IPS DF 6.9 (cell line): ENCODE measurements at regions not wholly inside any gene's neighbourhood (a gene's known extent, or its start where the extent isn't known, plus 50 kb on each side); places are given as distances from the start of the nearest gene placed in this dataset.
"Not testable (repeated sequence)": the region's sequence is repeated elsewhere in the genome, so short reads cannot be mapped to it uniquely, and the experiment has no call there.

Experiments used
- DNase-seq: peaks from one replicate; pipeline ENCODE4 v3.0.0-alpha.2; 2013; ENCODE audit warnings: low read depth, low spot score
- H3K27ac ChIP-seq: one replicate; pipeline ENCODE4 v1.5.1; 2013; ENCODE audit warnings: low read length, control low read depth
- H3K27me3 ChIP-seq: 2 replicates; pipeline ENCODE4 v1.6.1; 2013; ENCODE audit warnings: mild to moderate bottlenecking, low read length; ENCODE audit not compliant: control insufficient read depth, insufficient read depth
- H3K36me3 ChIP-seq: 2 replicates; pipeline ENCODE4 v1.6.1; 2013; ENCODE audit warnings: low read length; ENCODE audit not compliant: control insufficient read depth, insufficient read depth
- H3K4me1 ChIP-seq: 2 replicates; pipeline ENCODE4 v1.6.1; 2013; ENCODE audit warnings: low read length; ENCODE audit not compliant: control insufficient read depth, insufficient read depth
- H3K4me3 ChIP-seq: 2 replicates; pipeline ENCODE4 v1.5.1; 2013; ENCODE audit warnings: mild to moderate bottlenecking, low read length
- H3K9me3 ChIP-seq: 2 replicates; pipeline ENCODE4 v1.6.1; 2013; ENCODE audit warnings: low read length, inconsistent platforms; ENCODE audit not compliant: control insufficient read depth, insufficient read depth
- WGBS: extraction: QIAGEN DNeasy Blood & Tissue Kit; methylation state at CpG from one replicate; pipeline ENCODE4 v1.1.7; 2013; ENCODE audit warnings: mixed read lengths, missing lambda C conversion rate; ENCODE audit not compliant: insufficient read length, insufficient coverage; 5-methylcytosine and 5-hydroxymethylcytosine counted together

GRCh38 chr20:10109641-10110040, 74.9 kb downstream of the ANKEF1 start:
- no peak overlapping the region for H3K27ac ChIP-seq

GRCh38 chr20:10110151-10110550, 75.4 kb downstream of the ANKEF1 start:
- no peak overlapping the region for H3K4me3 ChIP-seq
- no peak for DNase-seq
- WGBS: no CpG with 5 or more reads among the region's 1 CpG
- no peaks in the 10 kb centered on the region for H3K27me3 ChIP-seq
- no peak overlapping the region for H3K27ac ChIP-seq
- no peaks in the 10 kb centered on the region for H3K9me3 ChIP-seq
- H3K4me1 ChIP-seq: no peaks in the 10 kb centered on the region
- H3K36me3 ChIP-seq: no peaks in the 10 kb centered on the region

More at GRCh38 chr20:10109641-10110040, 74.9 kb downstream of the ANKEF1 start:
- Histone ChIP-seq H3K27me3 (no peaks in the 10 kb centered on the region), H3K9me3 (no peaks in the 10 kb centered on the region), H3K4me3 (no peak overlapping the region), H3K4me1 (no peaks in the 10 kb centered on the region), H3K36me3 (no peaks in the 10 kb centered on the region)
- WGBS: no CpG with 5 or more reads among the region's 2 CpGs
- DNase-seq: no peak

- Histone ChIP-seq H3K4me1 (no peaks in the 10 kb centered on the region), H3K9me3 (no peaks in the 10 kb centered on the region), H3K27ac (no peak overlapping the region), H3K4me3 (no peak overlapping the region), H3K36me3 (no peaks in the 10 kb centered on the region), H3K27me3 (no peaks in the 10 kb centered on the region)
- no peak for DNase-seq
- no CpG with 5 or more reads among the region's 5 CpGs for WGBS
Measured at GRCh38 chr20:10111139-10111958, 76.6 kb downstream of the ANKEF1 start.

- H3K27ac ChIP-seq: no peak overlapping the region
- H3K4me3 ChIP-seq: no peak overlapping the region
- no peaks in the 10 kb centered on the region for H3K9me3 ChIP-seq
- H3K4me1 ChIP-seq: no peaks in the 10 kb centered on the region
- no peaks in the 10 kb centered on the region for H3K27me3 ChIP-seq
- no peak for DNase-seq
- no peaks in the 10 kb centered on the region for H3K36me3 ChIP-seq
Measured at GRCh38 chr20:10111959-10112250, 77.1 kb downstream of the ANKEF1 start.

- DNase-seq: no peak
- Histone ChIP-seq H3K36me3 (no peaks in the 10 kb centered on the region), H3K27me3 (no peaks in the 10 kb centered on the region), H3K4me1 (no peaks in the 10 kb centered on the region), H3K27ac (no peak overlapping the region), H3K9me3 (no peaks in the 10 kb centered on the region), H3K4me3 (no peak overlapping the region)
Measured at GRCh38 chr20:10113746-10114145, 79.0 kb downstream of the ANKEF1 start.

- Histone ChIP-seq H3K9me3 (no peaks in the 10 kb centered on the region), H3K27me3 (no peaks in the 10 kb centered on the region), H3K36me3 (no peaks in the 10 kb centered on the region), H3K27ac (no peak overlapping the region), H3K4me3 (no peak overlapping the region), H3K4me1 (no peaks in the 10 kb centered on the region)
- DNase-seq: no peak
Measured at GRCh38 chr20:10114598-10114997, 79.8 kb downstream of the ANKEF1 start.

GRCh38 chr20:10115021-10115420, 80.2 kb downstream of the ANKEF1 start:
- WGBS: no CpG with 5 or more reads among the region's 1 CpG
- Histone ChIP-seq H3K36me3 (no peaks in the 10 kb centered on the region), H3K27ac (no peak overlapping the region)

GRCh38 chr20:10119336-10119735, 84.5 kb downstream of the ANKEF1 start:
- WGBS: no CpG with 5 or more reads among the region's 3 CpGs
- H3K4me1 ChIP-seq: no peaks in the 10 kb centered on the region
- H3K36me3 ChIP-seq: no peaks in the 10 kb centered on the region
- no peaks in the 10 kb centered on the region for H3K9me3 ChIP-seq
- H3K27me3 ChIP-seq: no peaks in the 10 kb centered on the region
- H3K4me3 ChIP-seq: no peak overlapping the region
- H3K27ac ChIP-seq: no peak overlapping the region
- DNase-seq: no peak

More at GRCh38 chr20:10115021-10115420, 80.2 kb downstream of the ANKEF1 start:
- DNase-seq: no peak
- Histone ChIP-seq H3K27me3 (no peaks in the 10 kb centered on the region), H3K4me1 (no peaks in the 10 kb centered on the region), H3K4me3 (no peak overlapping the region), H3K9me3 (no peaks in the 10 kb centered on the region)

- H3K27me3 ChIP-seq, H3K27ac ChIP-seq, H3K4me3 ChIP-seq, H3K4me1 ChIP-seq, H3K9me3 ChIP-seq, H3K36me3 ChIP-seq, DNase-seq: not testable (repeated sequence)
- WGBS: no CpG with 5 or more reads among the region's 3 CpGs
Measured at GRCh38 chr20:10124883-10125282, 90.1 kb downstream of the ANKEF1 start.

- Histone ChIP-seq H3K27ac (no peak overlapping the region), H3K36me3 (no peaks in the 10 kb centered on the region), H3K9me3 (no peaks in the 10 kb centered on the region), H3K27me3 (no peaks in the 10 kb centered on the region), H3K4me1 (no peaks in the 10 kb centered on the region), H3K4me3 (no peak overlapping the region)
- DNase-seq: no peak
- no CpG with 5 or more reads among the region's 1 CpG for WGBS
Measured at GRCh38 chr20:10125757-10126156, 91.0 kb downstream of the ANKEF1 start.

- no peak overlapping the region for H3K27ac ChIP-seq
- no CpG with 5 or more reads among the region's 6 CpGs for WGBS
Measured at GRCh38 chr20:10129749-10130148, 88.9 kb upstream of the SNAP25 start.

More at GRCh38 chr20:10129749-10130148, 88.9 kb upstream of the SNAP25 start:
- Histone ChIP-seq H3K4me1 (peaks cover 2% of the 10 kb centered on the region; the same call in 1 of the 2 replicates), H3K4me3 (no peak overlapping the region), H3K27me3 (no peaks in the 10 kb centered on the region), H3K36me3 (no peaks in the 10 kb centered on the region), H3K9me3 (no peaks in the 10 kb centered on the region)
- no peak for DNase-seq
